Esophagus muscularis mucosa (tissue), 4 donors: ENCODE measurements at regions not wholly inside any gene's neighbourhood (a gene's known extent, or its start where the extent isn't known, plus 50 kb on each side); places are given as distances from the start of the nearest gene placed in this dataset.

ENCODE experiments used
- DNase-seq: peaks from one replicate; pipeline ENCODE4 v3.0.0-alpha.2; 2017; ENCODE audit errors: extremely low spot score
- H3K27ac ChIP-seq, 4 donors: fragments of 200-600 bp; sonication (generic); replicated peaks in 1 of 4; 1 replicate in 3 of 4; 2 replicates in 1 of 4; pipeline ENCODE4 v1.5.1; 2016 to 2019; ENCODE audit warnings: mild to moderate bottlenecking in 1 of 4
- H3K27me3 ChIP-seq, 4 donors: fragments of 200-600 bp; sonication (generic); one replicate each; pipeline versions ENCODE4 v1.5.1 to v1.6.0; 2016 to 2019
- H3K36me3 ChIP-seq, 4 donors: fragments of 200-600 bp; sonication (generic); one replicate each; pipeline ENCODE4 v1.5.1; 2016 to 2019
- H3K4me1 ChIP-seq, 4 donors: fragments of 200-600 bp; sonication (generic); one replicate each; pipeline ENCODE4 v1.5.1; 2016 to 2019
- H3K4me3 ChIP-seq, 4 donors: fragments of 200-600 bp; sonication (generic); 1 replicate in 2 of 4; 2 replicates in 2 of 4; pipeline ENCODE4 v1.5.1; 2016 to 2019; ENCODE audit warnings: mild to moderate bottlenecking in 4 of 4, moderate library complexity in 1 of 4
- H3K9me3 ChIP-seq, 4 donors: fragments of 200-600 bp; sonication (generic); 1 replicate in 3 of 4; 2 replicates in 1 of 4; pipeline ENCODE4 v1.5.1; 2016 to 2019
- EP300 ChIP-seq: sonication (generic); formaldehyde crosslinking; IDR thresholded peaks from one replicate; pipeline ENCODE4 v1.6.1; 2017; ENCODE audit warnings: antibody characterized with exemption
- POLR2A ChIP-seq: fragments of 450-650 bp; IDR thresholded peaks from one replicate; pipeline ENCODE4 v1.6.1; 2017; ENCODE audit warnings: antibody characterized with exemption, moderate library complexity, mild to moderate bottlenecking, low read depth
- POLR2AphosphoS5 ChIP-seq, 2 donors: sonication (generic); formaldehyde crosslinking; IDR thresholded peaks; one replicate each; pipeline ENCODE4 v1.6.1; 2017; ENCODE audit warnings: antibody characterized with exemption in 2 of 2
- WGBS: methylation state at CpG from one replicate; pipeline ENCODE4 v1.1.5; 2018; 5-methylcytosine and 5-hydroxymethylcytosine counted together
- intact Hi-C: fragments of 100-400 bp; cut with DNase I; formaldehyde crosslinking; loops from one replicate; pipeline ENCODE4 v1.15.1; 2023
- TF ChIP-seq, protein P1 (sequence below), 3 experiments: fragments of 200-600 bp in 2 of 3; fragments of 450-650 bp in 1 of 3; sonication (generic) in 2 of 3; IDR thresholded peaks; one replicate each; pipeline ENCODE4 v1.5.1; 2017 to 2019; ENCODE audit warnings: antibody characterized with exemption in 3 of 3, mild to moderate bottlenecking in 2 of 3, moderate library complexity in 1 of 3

- H3K27ac ChIP-seq = no peak overlapping the region
- DNase-seq = no peak
- H3K27me3 ChIP-seq = no peaks in the 10 kb centered on the region
- no peaks in the 10 kb centered on the region for H3K9me3 ChIP-seq
- H3K36me3 ChIP-seq = no peaks in the 10 kb centered on the region
- no peak overlapping the region for H3K4me3 ChIP-seq
- no peak for TF ChIP-seq POLR2A
- peaks cover 0 to under 1% (median 0%) of the 10 kb centered on the region in 4 donors for H3K4me1 ChIP-seq
- 68% methylated on average over 1 of the region's 1 CpG for WGBS
- intact Hi-C loops = no loop called here
Observed at GRCh38 chr3:175911937-175912336, 1052.8 kb downstream of the NAALADL2 start.

GRCh38 chr3:175902226-175902625, 1043.1 kb downstream of the NAALADL2 start:
- Histone ChIP-seq H3K4me3 (no peak overlapping the region), H3K9me3 (no peaks in the 10 kb centered on the region), H3K36me3 (no peaks in the 10 kb centered on the region), H3K4me1 (no peaks in the 10 kb centered on the region), H3K27ac (no peak overlapping the region), H3K27me3 (no peaks in the 10 kb centered on the region)
- intact Hi-C loops = no loop called here
- 100% methylated on average over 1 of the region's 1 CpG for WGBS
- TF ChIP-seq, protein P1, sequence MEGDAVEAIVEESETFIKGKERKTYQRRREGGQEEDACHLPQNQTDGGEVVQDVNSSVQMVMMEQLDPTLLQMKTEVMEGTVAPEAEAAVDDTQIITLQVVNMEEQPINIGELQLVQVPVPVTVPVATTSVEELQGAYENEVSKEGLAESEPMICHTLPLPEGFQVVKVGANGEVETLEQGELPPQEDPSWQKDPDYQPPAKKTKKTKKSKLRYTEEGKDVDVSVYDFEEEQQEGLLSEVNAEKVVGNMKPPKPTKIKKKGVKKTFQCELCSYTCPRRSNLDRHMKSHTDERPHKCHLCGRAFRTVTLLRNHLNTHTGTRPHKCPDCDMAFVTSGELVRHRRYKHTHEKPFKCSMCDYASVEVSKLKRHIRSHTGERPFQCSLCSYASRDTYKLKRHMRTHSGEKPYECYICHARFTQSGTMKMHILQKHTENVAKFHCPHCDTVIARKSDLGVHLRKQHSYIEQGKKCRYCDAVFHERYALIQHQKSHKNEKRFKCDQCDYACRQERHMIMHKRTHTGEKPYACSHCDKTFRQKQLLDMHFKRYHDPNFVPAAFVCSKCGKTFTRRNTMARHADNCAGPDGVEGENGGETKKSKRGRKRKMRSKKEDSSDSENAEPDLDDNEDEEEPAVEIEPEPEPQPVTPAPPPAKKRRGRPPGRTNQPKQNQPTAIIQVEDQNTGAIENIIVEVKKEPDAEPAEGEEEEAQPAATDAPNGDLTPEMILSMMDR (IDR thresholded peaks at IDR 0.05) = no peak
- TF ChIP-seq EP300 (no peak), POLR2AphosphoS5 (IDR thresholded peaks at IDR 0.05) (no peak), POLR2A (no peak)
- DNase-seq = no peak

GRCh38 chr3:175898194-175898593, 1039.1 kb downstream of the NAALADL2 start:
- no peaks in the 10 kb centered on the region for H3K9me3 ChIP-seq
- no peak overlapping the region for H3K27ac ChIP-seq
- no peak for DNase-seq
- H3K36me3 ChIP-seq = no peaks in the 10 kb centered on the region
- no peaks in the 10 kb centered on the region for H3K4me1 ChIP-seq
- TF ChIP-seq, protein P1 (IDR thresholded peaks at IDR 0.05) = no peak
- TF ChIP-seq POLR2A (no peak), POLR2AphosphoS5 (IDR thresholded peaks at IDR 0.05) (no peak), EP300 (no peak)
- intact Hi-C loops = no loop called here
- 100% methylated on average over 2 of the region's 2 CpGs for WGBS
- no peak overlapping the region for H3K4me3 ChIP-seq
- no peaks in the 10 kb centered on the region for H3K27me3 ChIP-seq

- Histone ChIP-seq H3K27me3 (no peaks in the 10 kb centered on the region), H3K9me3 (no peaks in the 10 kb centered on the region), H3K4me3 (no peak overlapping the region), H3K36me3 (no peaks in the 10 kb centered on the region), H3K4me1 (no peaks in the 10 kb centered on the region), H3K27ac (no peak overlapping the region)
- WGBS = 92% methylated on average over 2 of the region's 2 CpGs
- DNase-seq = no peak
- intact Hi-C loops = no loop called here
- TF ChIP-seq, protein P1 (IDR thresholded peaks at IDR 0.05) = no peak
- TF ChIP-seq POLR2A (no peak), POLR2AphosphoS5 (IDR thresholded peaks at IDR 0.05) (no peak), EP300 (no peak)
Observed at GRCh38 chr3:175896655-175897054, 1037.5 kb downstream of the NAALADL2 start.

DNA sequence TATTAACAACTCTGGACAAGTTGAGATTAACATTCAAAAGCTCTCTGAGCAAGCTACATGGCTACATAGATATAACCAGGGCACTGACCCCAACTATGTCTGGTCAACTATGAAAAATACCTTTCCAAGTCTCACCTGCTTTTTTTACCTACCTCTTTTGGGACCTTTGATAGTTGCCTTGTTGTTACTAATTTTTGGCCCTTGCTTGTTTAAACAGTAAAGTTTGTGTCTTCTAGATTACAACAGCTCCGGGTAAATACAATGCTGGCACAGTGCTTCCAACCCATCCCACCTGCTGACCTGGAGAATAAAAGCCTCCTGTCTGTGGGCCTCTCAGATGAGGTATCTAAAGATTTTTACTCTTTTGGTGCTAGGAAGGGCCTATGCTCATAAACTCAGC, 1036.6 kb downstream of the NAALADL2 start:
- intact Hi-C loops = no loop called here
- H3K27me3 ChIP-seq = no peaks in the 10 kb centered on the region
- DNase-seq = no peak
- 86% methylated on average over 1 of the region's 1 CpG for WGBS
- H3K4me1 ChIP-seq = no peaks in the 10 kb centered on the region
- no peaks in the 10 kb centered on the region for H3K36me3 ChIP-seq
- no peak overlapping the region for H3K27ac ChIP-seq
- TF ChIP-seq POLR2A (no peak), EP300 (no peak), POLR2AphosphoS5 (IDR thresholded peaks at IDR 0.05) (no peak)
- TF ChIP-seq, protein P1 (IDR thresholded peaks at IDR 0.05) = no peak
- no peak overlapping the region for H3K4me3 ChIP-seq
- no peaks in the 10 kb centered on the region for H3K9me3 ChIP-seq
